ENCODE measurements at regions not wholly inside any gene's neighbourhood (a gene's known extent, or its start where the extent isn't known, plus 50 kb on each side); places are given as distances from the start of the nearest gene placed in this dataset.

DNA sequence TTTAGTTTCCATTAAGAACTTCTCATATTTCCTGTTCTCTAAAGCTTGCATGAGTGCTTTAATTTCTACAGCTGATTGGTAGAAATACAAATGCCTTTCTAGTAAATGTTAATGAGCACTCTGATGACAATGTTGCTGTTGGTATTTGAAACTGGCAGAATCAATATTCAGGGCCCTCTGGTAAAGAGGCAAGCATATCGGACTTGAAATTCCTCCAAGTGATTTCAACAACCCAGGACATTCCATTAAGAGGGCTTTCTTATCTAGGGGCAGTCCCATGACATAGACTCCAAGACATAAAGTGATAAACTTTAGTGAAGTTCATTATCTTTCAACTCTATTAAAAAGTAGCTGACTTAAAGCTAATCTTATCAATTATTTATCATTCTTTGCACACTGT, 83.1 kb upstream of the VCX start:
- no peak overlapping the region for H3K27ac ChIP-seq (ENCODE audit: low read depth, low read length)
- H4K20me1 ChIP-seq (ENCODE audit: low read depth, low read length), result no peaks in the 10 kb centered on the region
- no peak overlapping the region for H2AFZ ChIP-seq (ENCODE audit: low read depth, low read length, severe bottlenecking)
- no peak overlapping the region for H3K4me2 ChIP-seq (ENCODE audit: low read depth, low read length, poor library complexity, severe bottlenecking)
- H3K9ac ChIP-seq (ENCODE audit: low read length), result no peak overlapping the region
- H3K27me3 ChIP-seq (ENCODE audit: low read length), result no peaks in the 10 kb centered on the region
- no peaks in the 10 kb centered on the region for H3K9me3 ChIP-seq (ENCODE audit: insufficient read depth, low read length)
- TF ChIP-seq, protein P1, sequence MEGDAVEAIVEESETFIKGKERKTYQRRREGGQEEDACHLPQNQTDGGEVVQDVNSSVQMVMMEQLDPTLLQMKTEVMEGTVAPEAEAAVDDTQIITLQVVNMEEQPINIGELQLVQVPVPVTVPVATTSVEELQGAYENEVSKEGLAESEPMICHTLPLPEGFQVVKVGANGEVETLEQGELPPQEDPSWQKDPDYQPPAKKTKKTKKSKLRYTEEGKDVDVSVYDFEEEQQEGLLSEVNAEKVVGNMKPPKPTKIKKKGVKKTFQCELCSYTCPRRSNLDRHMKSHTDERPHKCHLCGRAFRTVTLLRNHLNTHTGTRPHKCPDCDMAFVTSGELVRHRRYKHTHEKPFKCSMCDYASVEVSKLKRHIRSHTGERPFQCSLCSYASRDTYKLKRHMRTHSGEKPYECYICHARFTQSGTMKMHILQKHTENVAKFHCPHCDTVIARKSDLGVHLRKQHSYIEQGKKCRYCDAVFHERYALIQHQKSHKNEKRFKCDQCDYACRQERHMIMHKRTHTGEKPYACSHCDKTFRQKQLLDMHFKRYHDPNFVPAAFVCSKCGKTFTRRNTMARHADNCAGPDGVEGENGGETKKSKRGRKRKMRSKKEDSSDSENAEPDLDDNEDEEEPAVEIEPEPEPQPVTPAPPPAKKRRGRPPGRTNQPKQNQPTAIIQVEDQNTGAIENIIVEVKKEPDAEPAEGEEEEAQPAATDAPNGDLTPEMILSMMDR (IDR thresholded peaks at IDR 0.05; ENCODE audit: insufficient read depth, low read length, poor library complexity, severe bottlenecking), result no peak
- no peak for TF ChIP-seq EZH2phosphoT487 (conservative IDR thresholded peaks at IDR 0.05; ENCODE audit: low read length)
- H3F3A ChIP-seq (ENCODE audit: insufficient read depth), result no peaks in the 10 kb centered on the region
- H3K79me2 ChIP-seq (ENCODE audit: insufficient read depth, low read length), result no peaks in the 10 kb centered on the region
- no peak overlapping the region for H3K4me3 ChIP-seq (ENCODE audit: insufficient read depth, low read length, poor library complexity, severe bottlenecking)
- H3K9me2 ChIP-seq (replicated peaks; ENCODE audit: insufficient read depth, low read length), result no peaks in the 10 kb centered on the region
- no peaks in the 10 kb centered on the region for H3K36me3 ChIP-seq (ENCODE audit: low read length)

DNA sequence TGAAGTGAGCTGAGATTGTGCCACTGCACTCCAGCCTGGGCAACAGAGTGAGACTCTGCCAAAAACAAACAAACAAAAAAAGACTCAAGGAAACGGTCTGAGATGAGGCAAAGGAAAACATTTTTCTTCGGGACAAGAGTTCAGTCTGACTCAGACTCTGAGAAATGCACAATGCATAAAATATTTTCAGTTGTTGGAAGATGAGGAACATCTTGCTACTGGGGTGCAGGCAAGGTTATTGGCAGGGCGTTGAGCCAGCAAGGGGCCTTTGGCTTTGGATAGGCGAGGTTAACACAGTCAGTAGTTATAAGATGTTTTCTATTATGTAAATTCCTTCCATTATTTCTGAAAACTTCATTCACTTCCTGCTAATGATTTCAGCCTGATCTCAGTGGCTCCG, 96.1 kb upstream of the VCX start:
- Histone ChIP-seq H3K4me2 (ENCODE audit: low read depth, low read length, poor library complexity, severe bottlenecking) (no peak overlapping the region), H3K27me3 (ENCODE audit: low read length) (no peaks in the 10 kb centered on the region), H3K79me2 (ENCODE audit: insufficient read depth, low read length) (no peaks in the 10 kb centered on the region), H3K4me3 (ENCODE audit: insufficient read depth, low read length, poor library complexity, severe bottlenecking) (no peak overlapping the region), H3F3A (ENCODE audit: insufficient read depth) (no peaks in the 10 kb centered on the region), H3K27ac (ENCODE audit: low read depth, low read length) (no peak overlapping the region), H3K36me3 (ENCODE audit: low read length) (no peaks in the 10 kb centered on the region), H3K9me2 (replicated peaks; ENCODE audit: insufficient read depth, low read length) (no peaks in the 10 kb centered on the region), H3K9ac (ENCODE audit: low read length) (no peak overlapping the region), H2AFZ (ENCODE audit: low read depth, low read length, severe bottlenecking) (no peak overlapping the region), H3K9me3 (ENCODE audit: insufficient read depth, low read length) (no peaks in the 10 kb centered on the region), H4K20me1 (ENCODE audit: low read depth, low read length) (no peaks in the 10 kb centered on the region)
- TF ChIP-seq EZH2phosphoT487 (conservative IDR thresholded peaks at IDR 0.05; ENCODE audit: low read length), result no peak
- TF ChIP-seq, protein P1 (IDR thresholded peaks at IDR 0.05; ENCODE audit: insufficient read depth, low read length, poor library complexity, severe bottlenecking), result no peak

DNA sequence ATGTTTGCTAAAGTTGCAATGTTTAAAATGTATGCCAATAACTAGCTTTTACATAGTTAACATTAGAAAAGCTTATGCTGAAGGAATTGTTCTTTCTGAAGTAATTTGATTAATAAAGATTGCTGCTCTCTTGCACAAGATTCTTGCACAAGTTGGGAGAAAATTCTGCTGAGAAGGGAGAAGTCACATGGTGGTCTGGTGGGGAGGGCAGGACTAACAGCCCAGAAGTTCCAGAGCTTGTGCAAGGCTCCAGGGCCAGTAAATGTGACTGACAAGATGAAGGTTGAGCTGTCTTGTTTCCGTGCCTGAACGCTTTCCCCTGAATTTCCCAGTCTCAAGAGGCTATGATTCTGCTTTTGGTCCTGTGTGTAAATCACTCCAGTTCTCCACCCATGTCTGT, 112.9 kb upstream of the VCX start:
- H3F3A ChIP-seq (ENCODE audit: insufficient read depth), result no peaks in the 10 kb centered on the region
- H3K27me3 ChIP-seq (ENCODE audit: low read length), result no peaks in the 10 kb centered on the region
- H4K20me1 ChIP-seq (ENCODE audit: low read depth, low read length), result no peaks in the 10 kb centered on the region
- H3K9me3 ChIP-seq (ENCODE audit: insufficient read depth, low read length), result no peaks in the 10 kb centered on the region
- no peaks in the 10 kb centered on the region for H3K36me3 ChIP-seq (ENCODE audit: low read length)
- no peak overlapping the region for H3K9ac ChIP-seq (ENCODE audit: low read length)
- H3K27ac ChIP-seq (ENCODE audit: low read depth, low read length), result no peak overlapping the region
- no peak overlapping the region for H3K4me2 ChIP-seq (ENCODE audit: low read depth, low read length, poor library complexity, severe bottlenecking)
- no peak for TF ChIP-seq EZH2phosphoT487 (conservative IDR thresholded peaks at IDR 0.05; ENCODE audit: low read length)
- TF ChIP-seq, protein P1 (IDR thresholded peaks at IDR 0.05; ENCODE audit: insufficient read depth, low read length, poor library complexity, severe bottlenecking), result no peak
- no peak overlapping the region for H3K4me3 ChIP-seq (ENCODE audit: insufficient read depth, low read length, poor library complexity, severe bottlenecking)
- no peaks in the 10 kb centered on the region for H3K9me2 ChIP-seq (replicated peaks; ENCODE audit: insufficient read depth, low read length)
- H3K79me2 ChIP-seq (ENCODE audit: insufficient read depth, low read length), result no peaks in the 10 kb centered on the region
- no peak overlapping the region for H2AFZ ChIP-seq (ENCODE audit: low read depth, low read length, severe bottlenecking)

DNA sequence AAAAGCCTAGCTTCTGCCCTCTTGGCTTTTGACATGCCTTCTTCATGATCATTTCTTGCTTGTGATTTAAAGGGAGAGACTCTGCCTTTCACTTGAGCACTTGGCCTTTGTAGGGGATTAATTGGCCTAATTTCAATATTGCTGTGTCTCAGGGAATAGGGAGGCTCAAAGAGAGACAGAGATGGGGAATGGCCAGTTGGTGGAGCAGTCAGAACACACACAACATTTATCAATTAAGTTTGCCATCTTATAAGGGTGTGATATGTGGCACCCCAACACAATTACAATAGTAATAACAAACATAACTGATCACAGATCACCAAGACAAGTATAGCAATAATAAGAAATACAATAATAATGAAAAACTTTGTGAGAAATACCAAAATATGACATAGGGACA, 122.5 kb upstream of the VCX start:
- no peaks in the 10 kb centered on the region for H3K79me2 ChIP-seq (ENCODE audit: insufficient read depth, low read length)
- H3K27me3 ChIP-seq (ENCODE audit: low read length), result no peaks in the 10 kb centered on the region
- H3K9me3 ChIP-seq (ENCODE audit: insufficient read depth, low read length), result no peaks in the 10 kb centered on the region
- H3K9me2 ChIP-seq (replicated peaks; ENCODE audit: insufficient read depth, low read length), result no peaks in the 10 kb centered on the region
- H3K36me3 ChIP-seq (ENCODE audit: low read length), result no peaks in the 10 kb centered on the region
- H3K9ac ChIP-seq (ENCODE audit: low read length), result no peak overlapping the region
- H3F3A ChIP-seq (ENCODE audit: insufficient read depth), result no peaks in the 10 kb centered on the region
- no peak overlapping the region for H3K27ac ChIP-seq (ENCODE audit: low read depth, low read length)
- TF ChIP-seq, protein P1 (IDR thresholded peaks at IDR 0.05; ENCODE audit: insufficient read depth, low read length, poor library complexity, severe bottlenecking), result no peak
- no peak for TF ChIP-seq EZH2phosphoT487 (conservative IDR thresholded peaks at IDR 0.05; ENCODE audit: low read length)
- H3K4me2 ChIP-seq (ENCODE audit: low read depth, low read length, poor library complexity, severe bottlenecking), result no peak overlapping the region
- no peak overlapping the region for H3K4me3 ChIP-seq (ENCODE audit: insufficient read depth, low read length, poor library complexity, severe bottlenecking)
- H2AFZ ChIP-seq (ENCODE audit: low read depth, low read length, severe bottlenecking), result no peak overlapping the region
- no peaks in the 10 kb centered on the region for H4K20me1 ChIP-seq (ENCODE audit: low read depth, low read length)

Measured in SU-DHL-6 (cell line).